ENCODE measurements at regions not wholly inside any gene's neighbourhood (a gene's known extent, or its start where the extent isn't known, plus 50 kb on each side); places are given as distances from the start of the nearest gene placed in this dataset.

DNA sequence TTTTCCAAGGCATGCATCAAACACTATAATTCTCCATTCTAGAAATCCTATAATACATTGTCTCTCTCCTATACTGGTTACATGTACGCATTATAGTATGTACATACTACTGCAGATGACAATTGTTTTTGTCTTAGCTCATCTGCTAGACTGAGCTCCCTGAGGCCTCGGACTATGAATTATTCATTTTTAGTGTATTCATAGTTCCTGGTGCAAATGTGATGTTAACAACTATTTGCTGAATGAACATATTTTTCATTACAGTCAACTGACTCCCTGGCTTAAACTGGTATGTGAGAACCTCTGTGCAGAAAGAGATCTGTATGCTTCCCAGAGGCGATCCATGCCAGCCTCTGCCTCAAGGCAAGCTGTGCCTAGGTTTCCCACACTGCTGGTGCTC, 91.8 kb upstream of the PARP11 start:
- TF ChIP-seq, protein P1, sequence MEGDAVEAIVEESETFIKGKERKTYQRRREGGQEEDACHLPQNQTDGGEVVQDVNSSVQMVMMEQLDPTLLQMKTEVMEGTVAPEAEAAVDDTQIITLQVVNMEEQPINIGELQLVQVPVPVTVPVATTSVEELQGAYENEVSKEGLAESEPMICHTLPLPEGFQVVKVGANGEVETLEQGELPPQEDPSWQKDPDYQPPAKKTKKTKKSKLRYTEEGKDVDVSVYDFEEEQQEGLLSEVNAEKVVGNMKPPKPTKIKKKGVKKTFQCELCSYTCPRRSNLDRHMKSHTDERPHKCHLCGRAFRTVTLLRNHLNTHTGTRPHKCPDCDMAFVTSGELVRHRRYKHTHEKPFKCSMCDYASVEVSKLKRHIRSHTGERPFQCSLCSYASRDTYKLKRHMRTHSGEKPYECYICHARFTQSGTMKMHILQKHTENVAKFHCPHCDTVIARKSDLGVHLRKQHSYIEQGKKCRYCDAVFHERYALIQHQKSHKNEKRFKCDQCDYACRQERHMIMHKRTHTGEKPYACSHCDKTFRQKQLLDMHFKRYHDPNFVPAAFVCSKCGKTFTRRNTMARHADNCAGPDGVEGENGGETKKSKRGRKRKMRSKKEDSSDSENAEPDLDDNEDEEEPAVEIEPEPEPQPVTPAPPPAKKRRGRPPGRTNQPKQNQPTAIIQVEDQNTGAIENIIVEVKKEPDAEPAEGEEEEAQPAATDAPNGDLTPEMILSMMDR (IDR thresholded peaks at IDR 0.05) = no peak
- no peak for TF ChIP-seq POLR2A (IDR thresholded peaks at IDR 0.05)
